ENCODE measurements at regions not wholly inside any gene's neighbourhood (a gene's known extent, or its start where the extent isn't known, plus 50 kb on each side); places are given as distances from the start of the nearest gene placed in this dataset.

DNA sequence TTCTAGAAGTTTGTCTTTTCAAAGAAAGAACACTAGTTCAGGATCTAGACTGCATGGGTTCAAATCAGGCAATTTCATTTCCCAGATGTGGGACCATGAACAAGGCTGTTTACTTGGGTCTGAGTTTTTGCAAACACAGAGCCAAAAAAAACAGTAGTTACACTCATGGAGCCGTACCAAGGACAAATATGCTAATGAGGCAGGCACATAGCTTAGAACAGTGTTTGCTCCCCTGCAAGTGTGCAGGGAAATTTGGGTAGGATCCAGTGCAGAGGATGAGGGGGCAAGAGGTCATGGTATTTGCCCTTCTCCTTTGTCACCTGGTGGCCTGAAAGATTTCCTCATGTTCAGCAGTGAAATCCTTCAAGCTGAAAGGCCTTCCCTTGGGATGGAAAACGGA, 860.4 kb downstream of the VRK1 start:
- no peak for DNase-seq (ENCODE audit: low read depth)

DNA sequence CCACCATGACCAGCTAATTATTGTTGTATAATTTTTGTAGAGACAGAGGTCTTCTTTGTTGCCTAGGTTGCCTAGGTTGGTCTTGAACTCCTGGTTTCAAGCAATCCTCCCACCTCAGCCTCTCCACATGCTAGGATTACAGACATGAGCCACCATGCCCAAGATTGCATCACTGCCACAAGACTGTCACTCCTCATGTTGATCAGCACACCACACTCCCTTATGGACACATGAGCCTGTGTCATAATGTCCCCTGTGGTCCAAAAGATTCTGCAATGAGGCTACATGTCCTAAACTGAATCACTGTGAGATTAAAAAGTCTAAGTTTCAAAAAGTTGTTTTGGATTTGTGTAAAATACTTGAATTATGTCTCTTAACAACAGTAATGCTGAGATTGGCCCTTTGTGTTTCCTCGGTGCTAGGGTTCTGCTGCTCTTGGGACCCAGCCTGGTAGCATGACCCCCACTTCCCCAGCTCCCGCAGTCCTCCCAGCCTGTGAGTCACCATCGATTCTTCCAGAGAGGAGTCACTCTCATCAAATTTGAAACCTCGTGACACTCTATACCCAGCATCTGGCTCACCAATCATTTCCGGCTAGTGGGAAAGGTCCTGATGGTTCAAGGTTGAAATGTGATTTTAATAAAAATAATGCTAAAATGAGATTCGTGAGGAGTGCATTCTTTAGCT, 890.9 kb downstream of the VRK1 start:
- DNase-seq (ENCODE audit: low read depth), result peak; percentile 35

GRCh38 chr14:97688631-97689336, 891.6 kb downstream of the VRK1 start:
- DNase-seq (ENCODE audit: low read depth), result peak; percentile 27

DNA sequence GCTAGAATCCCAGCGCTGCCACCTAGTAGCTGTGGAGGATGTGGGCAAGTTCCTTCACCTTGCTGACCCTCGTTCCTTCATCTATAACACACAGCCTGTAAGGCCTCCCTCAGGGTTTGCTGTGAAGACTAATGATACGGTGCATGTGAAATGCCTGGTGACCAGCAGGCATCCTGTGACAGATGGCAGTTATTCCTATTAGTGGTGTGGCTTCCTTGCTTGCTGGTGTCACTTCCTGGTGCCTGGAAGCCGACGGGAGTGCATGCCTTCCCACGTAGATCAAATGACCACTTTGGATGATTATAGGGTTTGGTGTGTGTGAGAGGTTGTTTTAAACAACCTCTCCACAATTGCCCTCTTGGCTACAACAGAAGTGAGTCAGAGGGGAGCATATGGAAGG, 894.9 kb downstream of the VRK1 start:
- no peak for DNase-seq (ENCODE audit: low read depth)

- DNase-seq (ENCODE audit: low read depth), result no peak
Measured at GRCh38 chr14:97695456-97695981, 898.3 kb downstream of the VRK1 start.

GRCh38 chr14:97697772-97698171, 900.6 kb downstream of the VRK1 start:
- DNase-seq (ENCODE audit: low read depth), result no peak

GRCh38 chr14:97699026-97699425, 901.8 kb downstream of the VRK1 start:
- DNase-seq (ENCODE audit: low read depth), result no peak

GRCh38 chr14:97703006-97703760, 906.0 kb downstream of the VRK1 start:
- DNase-seq (ENCODE audit: low read depth), result no peak

GRCh38 chr14:97704316-97704885, 907.2 kb downstream of the VRK1 start:
- DNase-seq (ENCODE audit: low read depth), result no peak

- no peak for DNase-seq (ENCODE audit: low read depth)
Measured at GRCh38 chr14:97705107-97705506, 907.9 kb downstream of the VRK1 start.

- no peak for DNase-seq (ENCODE audit: low read depth)
Measured at GRCh38 chr14:97705976-97706375, 908.8 kb downstream of the VRK1 start.

DNA sequence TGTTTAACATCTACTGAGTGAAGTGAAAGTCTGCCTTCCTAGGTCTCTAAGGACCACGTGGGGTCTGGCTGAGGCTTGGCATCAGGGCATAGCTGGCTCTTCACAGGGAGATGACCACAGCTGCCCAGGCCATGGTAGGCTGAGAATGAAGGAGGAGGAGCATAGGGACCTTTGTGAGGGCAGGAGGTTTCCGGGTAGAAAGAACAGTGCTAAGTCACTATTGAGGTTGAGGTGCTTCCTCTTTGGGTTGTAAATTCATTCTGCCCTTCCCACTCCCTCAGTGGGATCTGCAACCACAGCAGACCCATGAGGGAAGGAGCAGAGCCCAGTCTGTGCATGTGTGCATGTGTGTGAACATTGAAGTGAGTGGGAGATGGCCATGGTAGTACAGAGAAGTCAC, 909.6 kb downstream of the VRK1 start:
- no peak for DNase-seq (ENCODE audit: low read depth)

- DNase-seq (ENCODE audit: low read depth), result no peak
Measured at GRCh38 chr14:97707603-97708002, 910.4 kb downstream of the VRK1 start.

DNA sequence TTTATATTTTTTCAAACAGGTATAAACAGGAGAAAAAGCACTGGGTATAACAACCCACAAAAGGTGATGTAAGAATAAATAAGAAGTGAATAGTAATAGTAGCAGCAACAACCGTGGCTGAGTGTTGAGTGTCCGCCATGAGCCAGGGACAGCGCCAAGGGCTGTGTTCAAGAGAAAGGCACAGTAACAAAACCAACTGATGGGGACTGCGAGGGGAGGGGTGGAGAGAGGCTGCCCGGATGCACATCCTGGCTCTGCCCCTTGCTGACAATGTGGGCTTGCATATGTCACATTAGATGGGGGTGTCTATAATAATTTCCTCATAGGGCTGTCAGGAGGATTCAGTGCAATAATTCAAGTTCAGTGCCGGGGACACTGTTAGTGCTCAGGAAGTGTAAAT, 912.4 kb downstream of the VRK1 start:
- DNase-seq (ENCODE audit: low read depth), result no peak

DNA sequence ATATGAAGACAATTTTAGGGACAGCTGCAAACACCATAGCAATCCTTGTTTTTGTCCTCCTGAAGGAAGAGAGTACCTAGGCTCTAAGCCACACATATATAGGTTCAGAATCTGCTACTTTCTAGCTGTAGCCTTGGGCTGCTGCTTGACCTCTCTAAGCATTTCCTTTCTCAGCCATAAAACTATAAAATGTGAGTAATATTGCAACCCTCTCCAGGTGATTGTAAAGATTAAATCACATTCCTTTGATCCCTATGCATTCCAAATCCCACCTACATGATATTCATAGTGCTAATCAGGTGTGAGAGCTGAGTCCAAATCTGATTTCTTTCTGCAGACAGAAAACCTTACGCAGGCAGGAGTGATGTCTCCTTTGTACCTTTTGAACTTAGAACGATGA, 913.5 kb downstream of the VRK1 start:
- no peak for DNase-seq (ENCODE audit: low read depth)

DNA sequence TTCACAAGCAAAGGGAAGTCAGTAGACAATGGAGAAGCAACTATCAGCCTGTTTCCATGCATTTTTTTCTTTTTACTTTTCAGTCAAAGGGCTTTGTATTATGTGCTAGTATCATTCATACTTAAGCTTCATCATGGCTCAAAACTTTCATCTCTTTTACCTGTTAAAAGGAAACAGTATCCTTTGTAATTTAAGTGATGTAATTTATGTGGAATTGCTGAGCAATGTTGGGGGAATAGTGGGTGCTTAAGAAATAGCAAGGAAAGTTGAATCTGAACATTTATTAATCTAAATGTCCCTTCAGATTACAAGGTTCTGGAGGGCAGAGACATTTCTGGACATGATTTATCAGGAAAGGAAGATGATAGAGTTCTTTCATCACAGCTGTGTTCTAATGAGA, 915.3 kb downstream of the VRK1 start:
- DNase-seq (ENCODE audit: low read depth), result no peak

GRCh38 chr14:97713023-97713422, 915.8 kb downstream of the VRK1 start:
- no peak for DNase-seq (ENCODE audit: low read depth)

DNA sequence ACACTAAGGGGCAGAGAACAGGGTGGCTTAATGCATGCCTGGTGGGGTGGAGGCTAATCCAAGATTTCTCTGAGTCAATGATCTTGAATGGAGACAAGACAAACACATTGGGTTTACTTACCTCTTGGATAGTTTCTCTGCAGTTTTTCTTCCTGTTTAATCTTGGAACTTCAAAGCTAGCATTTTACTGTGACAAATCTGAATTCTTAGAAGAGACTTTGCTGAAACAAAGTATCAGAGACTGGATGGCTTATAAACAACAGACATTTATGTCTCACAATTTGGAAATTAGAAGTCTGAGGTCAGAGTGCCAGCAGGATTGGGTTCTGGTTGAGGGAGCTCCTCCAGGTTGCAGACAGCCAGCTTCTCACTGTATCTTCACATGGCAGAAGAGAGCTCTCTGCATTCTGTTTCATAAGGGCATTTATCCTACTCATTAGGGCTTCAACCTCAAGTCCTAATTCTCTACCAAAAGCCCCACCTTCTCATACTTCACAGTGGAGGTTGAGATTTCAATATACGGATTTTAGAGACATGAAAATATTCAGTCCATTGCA, 921.8 kb downstream of the VRK1 start:
- DNase-seq (ENCODE audit: low read depth), result no peak

DNA sequence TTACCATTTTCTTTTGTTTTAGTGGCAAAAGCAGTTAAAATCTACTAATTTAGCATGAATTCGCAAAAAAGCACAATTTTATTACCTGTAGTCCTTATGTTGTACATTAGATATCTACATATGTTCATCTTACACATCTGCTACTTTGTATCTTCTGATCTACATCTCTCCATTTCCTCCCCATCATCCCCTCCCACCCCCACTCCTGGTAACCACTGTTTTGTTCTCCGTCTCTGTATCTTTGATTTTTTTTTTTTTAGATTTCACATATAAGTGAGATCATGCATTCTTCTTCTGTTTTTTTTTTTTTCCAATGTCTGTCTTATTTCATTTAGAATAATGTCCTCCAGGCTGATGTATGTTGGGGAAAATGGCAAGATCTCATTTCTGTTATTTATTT, 922.7 kb downstream of the VRK1 start:
- no peak for DNase-seq (ENCODE audit: low read depth)

DNA sequence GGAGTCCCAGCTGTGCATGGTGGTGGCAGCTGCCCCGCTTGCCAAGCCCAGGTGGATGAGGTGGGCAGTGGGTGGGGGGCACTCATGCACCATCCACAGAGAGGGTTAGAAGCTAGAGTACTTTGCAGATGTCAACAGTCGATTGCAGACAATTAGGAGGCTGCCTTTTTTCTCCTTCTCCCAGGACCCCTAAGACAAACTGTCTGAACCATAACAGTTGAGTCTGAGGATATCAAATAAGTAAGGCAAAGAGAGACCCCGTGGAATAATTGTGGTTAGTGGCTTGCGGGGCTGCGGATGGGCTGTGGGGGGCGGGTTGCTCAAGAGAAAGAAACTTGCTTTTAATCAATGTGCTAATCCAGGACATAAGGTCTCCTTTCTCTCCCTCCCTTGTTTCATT, 926.2 kb downstream of the VRK1 start:
- no peak for DNase-seq (ENCODE audit: low read depth)

DNA sequence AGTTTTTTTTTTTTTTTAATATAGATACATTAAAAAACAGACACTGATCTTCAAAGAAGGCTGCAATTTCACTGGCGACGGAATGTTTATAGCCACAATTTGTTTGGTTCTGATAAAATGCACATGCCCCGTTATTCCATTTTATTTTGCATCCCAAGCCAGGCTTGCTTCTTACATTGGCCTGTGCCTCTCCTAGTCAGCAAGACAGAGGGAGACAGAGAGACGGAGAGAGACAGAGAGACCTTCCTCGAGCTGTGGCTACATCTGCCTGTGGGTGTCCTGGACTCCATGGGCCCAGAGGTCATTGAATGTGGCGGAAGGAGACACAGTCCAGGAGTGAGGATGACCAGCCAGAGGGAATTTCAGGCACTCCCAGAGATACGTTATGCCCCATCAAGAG, 926.6 kb downstream of the VRK1 start:
- DNase-seq (ENCODE audit: low read depth), result no peak

DNA sequence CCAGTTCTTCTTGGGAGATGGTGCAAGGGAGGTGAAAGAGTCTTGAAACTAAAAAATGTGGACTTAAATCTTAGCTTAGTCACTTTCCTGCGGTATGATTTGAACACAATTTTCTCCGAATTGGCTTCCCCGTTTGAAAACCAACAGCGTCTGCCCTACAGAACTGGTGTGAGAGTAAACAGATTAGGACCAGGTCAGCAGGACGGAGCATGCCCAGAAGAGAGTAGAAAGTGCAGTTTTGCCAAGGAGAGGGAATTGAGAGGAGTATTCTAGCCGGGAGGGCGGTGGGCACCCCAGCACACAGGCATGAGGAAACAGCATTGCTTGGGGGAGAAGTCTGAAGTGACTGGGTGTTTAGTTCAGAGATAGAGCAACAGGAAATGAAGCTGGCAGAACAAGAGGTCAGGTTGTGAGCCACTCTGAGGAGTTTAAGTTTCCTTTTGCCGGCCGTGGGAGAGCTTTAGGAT, 927.1 kb downstream of the VRK1 start:
- DNase-seq (ENCODE audit: low read depth), result no peak

All from fibroblast of gingiva (primary cell).